ENCODE measurements at regions not wholly inside any gene's neighbourhood (a gene's known extent, or its start where the extent isn't known, plus 50 kb on each side); places are given as distances from the start of the nearest gene placed in this dataset.

- H3K4me3 ChIP-seq (ENCODE audit: low read depth, low read length): no peak overlapping the region
- no peaks in the 10 kb centered on the region for H3K9me3 ChIP-seq (ENCODE audit: control insufficient read depth, insufficient read depth, low read length)
- no peaks in the 10 kb centered on the region for H3K27me3 ChIP-seq (ENCODE audit: control insufficient read depth, insufficient read depth, low read length)
- no peak overlapping the region for H3K9ac ChIP-seq (ENCODE audit: low read depth, low read length)
- no peaks in the 10 kb centered on the region for H3K4me1 ChIP-seq (ENCODE audit: control insufficient read depth, insufficient read depth, low read length)
- no peaks in the 10 kb centered on the region for H3K36me3 ChIP-seq (ENCODE audit: control insufficient read depth, insufficient read depth, low read length)
These were observed 499.1 kb upstream of the HS6ST1 start for GRCh38 chr2:128817813-128818212.

- Histone ChIP-seq H3K27me3 (ENCODE audit: control insufficient read depth, insufficient read depth, low read length) (no peaks in the 10 kb centered on the region), H3K36me3 (ENCODE audit: control insufficient read depth, insufficient read depth, low read length) (no peaks in the 10 kb centered on the region), H3K9ac (ENCODE audit: low read depth, low read length) (no peak overlapping the region), H3K4me1 (ENCODE audit: control insufficient read depth, insufficient read depth, low read length) (no peaks in the 10 kb centered on the region), H3K4me3 (ENCODE audit: low read depth, low read length) (no peak overlapping the region), H3K9me3 (ENCODE audit: control insufficient read depth, insufficient read depth, low read length) (no peaks in the 10 kb centered on the region)
These were observed 499.6 kb upstream of the HS6ST1 start for GRCh38 chr2:128818248-128818647.

DNA sequence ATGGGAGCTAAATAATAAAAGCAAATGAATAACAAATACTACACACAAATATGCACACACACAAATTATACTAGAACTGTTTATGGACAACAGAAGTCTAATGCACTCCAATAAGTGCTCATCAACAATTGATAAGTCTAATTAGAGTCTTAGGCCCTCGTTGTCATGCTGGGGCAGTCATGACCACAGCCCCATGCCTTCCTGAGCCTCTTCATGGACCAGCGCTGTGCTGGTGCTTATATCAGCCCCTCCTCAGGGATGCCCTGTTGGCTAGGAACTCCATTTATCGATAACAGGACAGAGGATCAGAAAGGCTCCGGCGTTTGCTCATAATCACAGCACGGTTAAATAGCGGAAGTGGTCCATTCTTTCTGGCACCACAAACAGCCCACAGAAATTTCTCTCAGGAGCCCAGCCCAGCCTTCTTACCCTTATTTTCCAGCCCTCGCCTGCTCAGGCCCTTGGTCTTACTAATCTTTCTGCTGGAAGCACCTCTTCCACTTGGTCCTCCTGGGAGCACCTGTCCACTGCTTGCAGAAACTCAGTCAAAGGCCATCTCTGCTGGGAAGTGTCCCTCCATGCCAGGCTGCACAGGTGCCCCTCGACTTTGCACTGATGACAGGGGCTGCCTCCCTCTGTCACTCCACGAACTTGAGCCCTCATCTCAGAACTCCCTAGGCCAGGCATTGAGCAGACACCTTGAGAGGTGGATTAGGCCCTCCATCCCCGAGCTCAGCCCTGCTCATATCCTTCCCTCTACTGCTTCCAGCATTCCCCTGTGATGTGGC, 500.2 kb upstream of the HS6ST1 start:
- Histone ChIP-seq H3K9ac (ENCODE audit: low read depth, low read length) (no peak overlapping the region), H3K4me1 (ENCODE audit: control insufficient read depth, insufficient read depth, low read length) (no peaks in the 10 kb centered on the region), H3K36me3 (ENCODE audit: control insufficient read depth, insufficient read depth, low read length) (no peaks in the 10 kb centered on the region), H3K9me3 (ENCODE audit: control insufficient read depth, insufficient read depth, low read length) (no peaks in the 10 kb centered on the region), H3K27me3 (ENCODE audit: control insufficient read depth, insufficient read depth, low read length) (no peaks in the 10 kb centered on the region), H3K4me3 (ENCODE audit: low read depth, low read length) (no peak overlapping the region)

DNA sequence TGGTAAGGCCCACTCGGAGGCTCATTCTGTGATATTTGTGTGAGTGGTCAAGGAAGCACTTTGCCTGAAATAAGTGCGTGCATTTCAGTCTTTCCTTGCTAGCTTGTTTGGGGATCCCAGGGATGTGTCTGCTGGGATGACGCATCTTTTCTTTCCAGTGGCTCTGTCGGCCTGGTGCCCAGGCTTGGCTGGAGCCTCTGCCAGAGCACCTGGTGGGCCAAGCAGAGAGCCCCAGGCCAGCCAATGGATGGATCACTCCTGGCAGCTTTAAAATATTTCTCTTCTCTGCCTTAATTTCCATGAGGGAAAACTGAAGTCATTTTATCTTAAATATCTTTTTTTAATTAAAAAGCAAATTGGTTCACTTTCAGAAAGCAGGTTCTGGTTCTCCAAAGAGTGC, 501.8 kb upstream of the HS6ST1 start:
- no peaks in the 10 kb centered on the region for H3K27me3 ChIP-seq (ENCODE audit: control insufficient read depth, insufficient read depth, low read length)
- no peaks in the 10 kb centered on the region for H3K36me3 ChIP-seq (ENCODE audit: control insufficient read depth, insufficient read depth, low read length)
- no peak overlapping the region for H3K9ac ChIP-seq (ENCODE audit: low read depth, low read length)
- no peaks in the 10 kb centered on the region for H3K9me3 ChIP-seq (ENCODE audit: control insufficient read depth, insufficient read depth, low read length)
- no peaks in the 10 kb centered on the region for H3K4me1 ChIP-seq (ENCODE audit: control insufficient read depth, insufficient read depth, low read length)
- H3K4me3 ChIP-seq (ENCODE audit: low read depth, low read length): no peak overlapping the region

DNA sequence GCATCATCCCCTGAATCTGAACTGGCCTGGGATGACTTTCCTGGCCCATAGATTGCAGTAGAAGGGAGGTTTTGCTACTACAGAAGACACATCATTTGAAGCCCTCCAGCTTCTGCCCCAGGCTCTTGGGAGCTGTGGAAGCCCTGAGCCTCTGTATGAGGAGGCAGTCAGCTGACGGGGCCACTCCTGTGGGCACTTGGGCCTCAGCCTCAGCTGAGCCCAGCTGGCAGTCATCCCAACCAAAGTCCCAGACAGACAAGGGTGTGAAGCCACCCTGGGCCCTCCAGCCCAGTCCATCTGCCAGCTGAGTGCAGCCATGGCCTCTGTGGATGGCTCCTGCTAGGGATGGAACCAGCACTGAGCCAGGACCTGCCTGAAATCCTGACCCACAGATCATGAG, 502.3 kb upstream of the HS6ST1 start:
- no peak overlapping the region for H3K4me3 ChIP-seq (ENCODE audit: low read depth, low read length)
- no peak overlapping the region for H3K9ac ChIP-seq (ENCODE audit: low read depth, low read length)
- H3K36me3 ChIP-seq (ENCODE audit: control insufficient read depth, insufficient read depth, low read length): no peaks in the 10 kb centered on the region
- no peaks in the 10 kb centered on the region for H3K4me1 ChIP-seq (ENCODE audit: control insufficient read depth, insufficient read depth, low read length)
- H3K27me3 ChIP-seq (ENCODE audit: control insufficient read depth, insufficient read depth, low read length): no peaks in the 10 kb centered on the region
- no peaks in the 10 kb centered on the region for H3K9me3 ChIP-seq (ENCODE audit: control insufficient read depth, insufficient read depth, low read length)

GRCh38 chr2:128832946-128833663, 514.4 kb upstream of the HS6ST1 start:
- Histone ChIP-seq H3K4me1 (ENCODE audit: control insufficient read depth, insufficient read depth, low read length) (no peaks in the 10 kb centered on the region), H3K4me3 (ENCODE audit: low read depth, low read length) (no peak overlapping the region), H3K9ac (ENCODE audit: low read depth, low read length) (no peak overlapping the region), H3K27me3 (ENCODE audit: control insufficient read depth, insufficient read depth, low read length) (no peaks in the 10 kb centered on the region), H3K36me3 (ENCODE audit: control insufficient read depth, insufficient read depth, low read length) (no peaks in the 10 kb centered on the region), H3K9me3 (ENCODE audit: control insufficient read depth, insufficient read depth, low read length) (no peaks in the 10 kb centered on the region)

DNA sequence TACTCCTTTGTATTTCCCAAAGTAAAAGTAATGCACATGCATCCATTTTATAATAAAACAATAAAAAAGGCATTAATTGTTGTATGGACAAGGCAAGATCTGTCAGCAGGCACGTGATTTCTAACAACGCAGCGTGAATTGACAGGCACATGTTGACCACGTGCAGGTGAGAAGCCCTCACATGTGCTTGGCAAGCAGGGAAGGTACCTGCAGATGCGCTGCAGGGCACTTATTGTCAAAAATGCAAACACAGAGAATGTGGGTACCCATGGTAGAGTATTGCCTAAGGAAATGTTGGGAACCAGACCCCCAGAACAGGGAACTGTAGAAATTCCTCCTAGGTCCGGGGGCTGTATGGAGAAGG, 515.0 kb upstream of the HS6ST1 start:
- H3K4me1 ChIP-seq (ENCODE audit: control insufficient read depth, insufficient read depth, low read length): no peaks in the 10 kb centered on the region
- no peaks in the 10 kb centered on the region for H3K9me3 ChIP-seq (ENCODE audit: control insufficient read depth, insufficient read depth, low read length)
- no peaks in the 10 kb centered on the region for H3K27me3 ChIP-seq (ENCODE audit: control insufficient read depth, insufficient read depth, low read length)
- no peak overlapping the region for H3K4me3 ChIP-seq (ENCODE audit: low read depth, low read length)
- no peak overlapping the region for H3K9ac ChIP-seq (ENCODE audit: low read depth, low read length)
- H3K36me3 ChIP-seq (ENCODE audit: control insufficient read depth, insufficient read depth, low read length): no peaks in the 10 kb centered on the region

- no peak overlapping the region for H3K9ac ChIP-seq (ENCODE audit: low read depth, low read length)
- no peak overlapping the region for H3K4me3 ChIP-seq (ENCODE audit: low read depth, low read length)
- no peaks in the 10 kb centered on the region for H3K9me3 ChIP-seq (ENCODE audit: control insufficient read depth, insufficient read depth, low read length)
- H3K36me3 ChIP-seq (ENCODE audit: control insufficient read depth, insufficient read depth, low read length): no peaks in the 10 kb centered on the region
- no peaks in the 10 kb centered on the region for H3K27me3 ChIP-seq (ENCODE audit: control insufficient read depth, insufficient read depth, low read length)
- H3K4me1 ChIP-seq (ENCODE audit: control insufficient read depth, insufficient read depth, low read length): no peaks in the 10 kb centered on the region
These were observed 515.7 kb upstream of the HS6ST1 start for GRCh38 chr2:128834207-128834879.

DNA sequence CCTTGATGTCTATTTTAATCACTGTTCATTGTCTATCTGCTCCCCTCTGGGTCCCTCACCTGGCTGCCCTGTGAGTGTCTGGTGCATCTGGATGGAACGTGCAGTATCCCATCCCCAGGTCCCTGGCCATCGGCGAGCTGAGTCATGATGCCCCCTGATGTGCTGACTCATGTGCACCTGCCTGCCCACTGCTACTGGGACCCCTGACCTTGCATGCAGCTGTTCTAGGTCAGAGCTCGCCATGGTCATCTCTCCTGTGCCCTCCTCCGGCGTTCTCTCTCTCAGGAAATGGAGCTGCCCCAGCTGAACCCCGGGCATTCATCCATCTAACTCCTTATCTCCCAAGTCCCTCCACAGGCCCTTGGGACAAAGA, 516.2 kb upstream of the HS6ST1 start:
- Histone ChIP-seq H3K9ac (ENCODE audit: low read depth, low read length) (no peak overlapping the region), H3K27me3 (ENCODE audit: control insufficient read depth, insufficient read depth, low read length) (no peaks in the 10 kb centered on the region), H3K9me3 (ENCODE audit: control insufficient read depth, insufficient read depth, low read length) (no peaks in the 10 kb centered on the region), H3K36me3 (ENCODE audit: control insufficient read depth, insufficient read depth, low read length) (no peaks in the 10 kb centered on the region), H3K4me1 (ENCODE audit: control insufficient read depth, insufficient read depth, low read length) (no peaks in the 10 kb centered on the region), H3K4me3 (ENCODE audit: low read depth, low read length) (no peak overlapping the region)

DNA sequence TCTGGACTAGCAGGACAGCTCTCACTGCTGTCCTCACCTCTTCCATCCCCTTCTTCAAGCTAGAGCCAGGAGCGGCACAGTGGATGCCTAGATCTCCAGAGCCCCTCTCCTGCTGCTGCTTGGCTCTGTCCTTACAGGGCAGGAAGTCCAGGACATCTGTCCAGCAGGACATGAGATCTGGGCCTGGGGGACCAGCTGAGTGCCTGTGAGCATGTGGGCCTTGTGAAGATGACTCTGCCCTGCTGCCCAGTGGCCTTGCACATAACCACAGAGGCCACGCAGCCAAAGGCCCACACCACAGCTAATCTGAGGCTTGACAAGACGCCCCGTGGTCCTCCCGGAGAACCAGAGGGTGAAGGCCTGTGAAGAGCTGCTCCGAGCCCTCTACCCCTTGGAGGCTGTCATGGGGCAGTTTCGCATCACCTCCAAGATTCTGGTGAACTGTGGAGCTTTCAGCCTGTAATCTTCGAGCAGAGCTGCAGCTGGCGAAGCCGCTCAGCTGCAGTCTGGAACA, 516.7 kb upstream of the HS6ST1 start:
- Histone ChIP-seq H3K27me3 (ENCODE audit: control insufficient read depth, insufficient read depth, low read length) (no peaks in the 10 kb centered on the region), H3K9me3 (ENCODE audit: control insufficient read depth, insufficient read depth, low read length) (no peaks in the 10 kb centered on the region), H3K9ac (ENCODE audit: low read depth, low read length) (no peak overlapping the region), H3K4me1 (ENCODE audit: control insufficient read depth, insufficient read depth, low read length) (no peaks in the 10 kb centered on the region), H3K4me3 (ENCODE audit: low read depth, low read length) (no peak overlapping the region), H3K36me3 (ENCODE audit: control insufficient read depth, insufficient read depth, low read length) (no peaks in the 10 kb centered on the region)

GRCh38 chr2:128835974-128836373, 517.3 kb upstream of the HS6ST1 start:
- Histone ChIP-seq H3K4me3 (ENCODE audit: low read depth, low read length) (no peak overlapping the region), H3K36me3 (ENCODE audit: control insufficient read depth, insufficient read depth, low read length) (no peaks in the 10 kb centered on the region), H3K9me3 (ENCODE audit: control insufficient read depth, insufficient read depth, low read length) (no peaks in the 10 kb centered on the region), H3K27me3 (ENCODE audit: control insufficient read depth, insufficient read depth, low read length) (no peaks in the 10 kb centered on the region), H3K4me1 (ENCODE audit: control insufficient read depth, insufficient read depth, low read length) (no peaks in the 10 kb centered on the region), H3K9ac (ENCODE audit: low read depth, low read length) (no peak overlapping the region)
